ENCODE measurements at regions not wholly inside any gene's neighbourhood (a gene's known extent, or its start where the extent isn't known, plus 50 kb on each side); places are given as distances from the start of the nearest gene placed in this dataset.

- no peak overlapping the region for H3K4me2 ChIP-seq (ENCODE audit: insufficient read depth, insufficient read length, low read length)
- peaks cover 7 to 26% of the 10 kb centered on the region in 2 experiments; a peak in 3 of 4 replicates for H3K4me1 Mint-ChIP-seq
- no peaks in the 10 kb centered on the region for H3K4me1 ChIP-seq (ENCODE audit: insufficient read depth, low read length)
- peaks cover 49 to 94% (median 62%) of the 10 kb centered on the region in 3 experiments for H3K36me3 Mint-ChIP-seq (ENCODE audit: insufficient read depth in 1 of 3, low read depth in 3 of 3)
- no peak overlapping the region for H2AFZ ChIP-seq (ENCODE audit: low read length)
- H3K9me3 ChIP-seq (ENCODE audit: control insufficient read depth, low read depth, low read length) = no peaks in the 10 kb centered on the region
- H4K5ac ChIP-seq (ENCODE audit: insufficient read length, low read depth, low read length) = no peak overlapping the region
- H3K9ac ChIP-seq (ENCODE audit: extremely low read depth, insufficient read length, low read length) = no peak overlapping the region
- H3K27ac ChIP-seq (ENCODE audit: insufficient read length, low read depth, low read length) = no peak overlapping the region
- no peak overlapping the region for H2AK5ac ChIP-seq (ENCODE audit: insufficient read length, low read length)
- DNase-seq = peak; percentile 26
- no peak overlapping the region for H2BK15ac ChIP-seq (ENCODE audit: low read depth, low read length)
- no peak overlapping the region for H3T11ph ChIP-seq (ENCODE audit: low read length)
- no peak overlapping the region for H3K14ac ChIP-seq (ENCODE audit: insufficient read depth, low read length)
- H2BK12ac ChIP-seq (ENCODE audit: insufficient read length, low read depth, low read length) = no peak overlapping the region
- no peak overlapping the region for H2BK20ac ChIP-seq (ENCODE audit: low read depth, low read length, poor library complexity, severe bottlenecking)
- no peak overlapping the region for H3K4me3 Mint-ChIP-seq
- H3K27me3 ChIP-seq (ENCODE audit: insufficient read depth, low read length) = no peaks in the 10 kb centered on the region
- peak overlapping the region in 1 of 3 experiments; percentile 52; a peak in 1 of 7 replicates for H3K27ac Mint-ChIP-seq
- peaks cover 0 to 2% of the 10 kb centered on the region in 2 experiments; a peak in 2 of 5 replicates for H3K9me3 Mint-ChIP-seq
- H4K8ac ChIP-seq (replicated peaks; ENCODE audit: insufficient read length, low read depth, low read length) = no peak overlapping the region
- no peaks in the 10 kb centered on the region for H4K20me1 ChIP-seq (ENCODE audit: control insufficient read depth, insufficient read depth, insufficient read length)
- H3K79me2 ChIP-seq (ENCODE audit: insufficient read depth, low read length) = no peaks in the 10 kb centered on the region
- H3K56ac ChIP-seq (ENCODE audit: insufficient read length, low read depth, low read length) = no peak overlapping the region
- no peak overlapping the region for H4K91ac ChIP-seq (ENCODE audit: insufficient read length, low read depth, low read length)
- no peak overlapping the region for H2BK5ac ChIP-seq (ENCODE audit: insufficient read length, low read length)
- no peak overlapping the region for H2BK120ac ChIP-seq (ENCODE audit: low read depth, low read length, poor library complexity, severe bottlenecking)
- no peaks in the 10 kb centered on the region for H3K23me2 ChIP-seq (ENCODE audit: insufficient read length, low read depth, low read length, poor library complexity, severe bottlenecking)
- H3K23ac ChIP-seq (ENCODE audit: insufficient read length, low read depth, low read length) = no peak overlapping the region
- H3K79me1 ChIP-seq (ENCODE audit: insufficient read depth, low read depth, low read length, poor library complexity, severe bottlenecking) = no peaks in the 10 kb centered on the region
- peaks cover 25% of the 10 kb centered on the region for H3K27me3 Mint-ChIP-seq (ENCODE audit: low read depth)
- no CpG with 5 or more reads among the region's 4 CpGs for WGBS (ENCODE audit: extremely low coverage, insufficient read length, low lambda C conversion rate)
- H3K4ac ChIP-seq (ENCODE audit: low read depth, low read length) = no peak overlapping the region
- no peak overlapping the region for H3K18ac ChIP-seq (ENCODE audit: insufficient read length, low read depth, low read length)
- TF ChIP-seq CTCF (conservative IDR thresholded peaks at IDR 0.05) = no peak
Observed at GRCh38 chrX:115900425-115900824, 270.1 kb upstream of the AGTR2 start.
